Uterus (tissue), 3 donors: ENCODE measurements at regions not wholly inside any gene's neighbourhood (a gene's known extent, or its start where the extent isn't known, plus 50 kb on each side); places are given as distances from the start of the nearest gene placed in this dataset.

Experiments used
- DNase-seq, 2 donors: peaks; one replicate each; pipeline ENCODE4 v3.0.0-alpha.2; 2019 to 2020
- H3K27ac ChIP-seq, 2 donors: fragments of 200-600 bp; sonication (generic); 1 replicate in 1 of 2; 2 replicates in 1 of 2; pipeline ENCODE4 v1.5.1; 2016 to 2018
- H3K27me3 ChIP-seq, 2 donors: fragments of 200-600 bp; sonication (generic); one replicate each; pipeline ENCODE4 v1.5.1; 2018 to 2019; ENCODE audit warnings: control low read depth in 1 of 2
- H3K36me3 ChIP-seq, 2 donors: fragments of 200-600 bp; sonication (generic); one replicate each; pipeline ENCODE4 v1.5.1; 2019; ENCODE audit warnings: control low read depth in 1 of 2
- H3K4me1 ChIP-seq, 2 donors: fragments of 200-600 bp; sonication (generic); one replicate each; pipeline ENCODE4 v1.5.1; 2018 to 2019; ENCODE audit warnings: control low read depth in 1 of 2
- H3K4me3 ChIP-seq, 2 donors: fragments of 200-600 bp; sonication (generic); 1 replicate in 1 of 2; 2 replicates in 1 of 2; pipeline ENCODE4 v1.5.1; 2018 to 2019; ENCODE audit warnings: mild to moderate bottlenecking in 1 of 2
- H3K9me3 ChIP-seq, 2 donors: fragments of 200-600 bp; sonication (generic); one replicate each; pipeline ENCODE4 v1.5.1; 2019; ENCODE audit warnings: control low read depth in 1 of 2
- CTCF ChIP-seq, 4 experiments: fragments of 200-600 bp in 2 of 4; fragments of 450-650 bp in 2 of 4; sonication (generic) in 2 of 4; IDR thresholded peaks; one replicate each; pipeline ENCODE4 v1.5.1; 2016 to 2019; ENCODE audit warnings: antibody characterized with exemption in 4 of 4, mild to moderate bottlenecking in 2 of 4, moderate library complexity in 1 of 4
- POLR2A ChIP-seq, 2 donors: fragments of 450-650 bp; IDR thresholded peaks; one replicate each; pipeline ENCODE4 v1.6.1; 2016; ENCODE audit warnings: antibody characterized with exemption in 2 of 2, mild to moderate bottlenecking in 1 of 2, moderate library complexity in 1 of 2
- intact Hi-C: fragments of 100-400 bp; cut with DNase I; formaldehyde crosslinking; loops from one replicate; pipeline ENCODE4 v1.15.1; 2023; ENCODE audit warnings: low total_unique reads
- donor health status: DM: yes; HTN: yes; CAD: no.

- H3K4me1 ChIP-seq = no peaks in the 10 kb centered on the region
- TF ChIP-seq POLR2A (IDR thresholded peaks at IDR 0.05) = no peak
- TF ChIP-seq CTCF (IDR thresholded peaks at IDR 0.05) = no peak
- no peak overlapping the region for H3K27ac ChIP-seq
- intact Hi-C loops = no loop called here
- H3K36me3 ChIP-seq = no peaks in the 10 kb centered on the region
- H3K4me3 ChIP-seq = no peak overlapping the region
- H3K9me3 ChIP-seq = no peaks in the 10 kb centered on the region
- no peaks in the 10 kb centered on the region for H3K27me3 ChIP-seq
- DNase-seq = no peak
Observed at GRCh38 chr4:100034023-100034664, 84.1 kb upstream of the H2AZ1 start.

- H3K4me3 ChIP-seq = no peak overlapping the region
- H3K4me1 ChIP-seq = no peaks in the 10 kb centered on the region
- H3K36me3 ChIP-seq = no peaks in the 10 kb centered on the region
- H3K9me3 ChIP-seq = no peaks in the 10 kb centered on the region
- TF ChIP-seq CTCF (IDR thresholded peaks at IDR 0.05) (no peak), POLR2A (IDR thresholded peaks at IDR 0.05) (no peak)
- no peak overlapping the region for H3K27ac ChIP-seq
- intact Hi-C loops = no loop called here
- H3K27me3 ChIP-seq = no peaks in the 10 kb centered on the region
- no peak for DNase-seq
Observed at GRCh38 chr4:100026066-100026465, 76.0 kb upstream of the H2AZ1 start.

- Histone ChIP-seq H3K4me1 (no peaks in the 10 kb centered on the region), H3K9me3 (no peaks in the 10 kb centered on the region), H3K27ac (no peak overlapping the region), H3K27me3 (no peaks in the 10 kb centered on the region), H3K4me3 (no peak overlapping the region), H3K36me3 (no peaks in the 10 kb centered on the region)
- intact Hi-C loops = no loop called here
- TF ChIP-seq POLR2A (IDR thresholded peaks at IDR 0.05) = no peak
- no peak for TF ChIP-seq CTCF (IDR thresholded peaks at IDR 0.05)
- no peak for DNase-seq
Observed at GRCh38 chr4:100023800-100024199, 73.7 kb upstream of the H2AZ1 start.

GRCh38 chr4:100022792-100023222 is 72.7 kb upstream of the H2AZ1 start:
- DNase-seq = no peak
- H3K27ac ChIP-seq = no peak overlapping the region
- H3K9me3 ChIP-seq = peaks cover 0 to under 1% of the 10 kb centered on the region in 2 donors
- H3K36me3 ChIP-seq = no peaks in the 10 kb centered on the region
- intact Hi-C loops = no loop called here
- no peaks in the 10 kb centered on the region for H3K4me1 ChIP-seq
- no peaks in the 10 kb centered on the region for H3K27me3 ChIP-seq
- H3K4me3 ChIP-seq = no peak overlapping the region
- TF ChIP-seq POLR2A (IDR thresholded peaks at IDR 0.05) (no peak), CTCF (IDR thresholded peaks at IDR 0.05) (no peak)

GRCh38 chr4:100019821-100020220 is 69.7 kb upstream of the H2AZ1 start:
- Histone ChIP-seq H3K9me3 (peaks cover 0 to 3% of the 10 kb centered on the region in 2 donors), H3K36me3 (no peaks in the 10 kb centered on the region), H3K27me3 (no peaks in the 10 kb centered on the region), H3K4me3 (no peak overlapping the region), H3K27ac (no peak overlapping the region), H3K4me1 (no peaks in the 10 kb centered on the region)
- intact Hi-C loops = no loop called here
- TF ChIP-seq CTCF (IDR thresholded peaks at IDR 0.05) (no peak), POLR2A (IDR thresholded peaks at IDR 0.05) (no peak)
- DNase-seq = no peak
